ENCODE measurements at regions not wholly inside any gene's neighbourhood (a gene's known extent, or its start where the extent isn't known, plus 50 kb on each side); places are given as distances from the start of the nearest gene placed in this dataset.

- intact Hi-C loops (cut with micrococcal nuclease; ENCODE audit: unreplicated experiment), result no loop called here
These were observed 229.1 kb upstream of the APCDD1 start for GRCh38 chr18:10225300-10225699.

GRCh38 chr18:10226971-10227370, 227.5 kb upstream of the APCDD1 start:
- CTCF ChIA-PET, result no interaction called here
- Histone ChIP-seq H3K9me3 (ENCODE audit: control insufficient read depth, insufficient read depth, low read depth, low read length) (no peaks in the 10 kb centered on the region), H3K27ac (ENCODE audit: low read length) (no peak overlapping the region), H3K4me3 (ENCODE audit: low read depth in 2 of 2, low read length in 2 of 2) (no peak overlapping the region), H3K27me3 (ENCODE audit: control insufficient read depth, insufficient read depth, low read length) (no peaks in the 10 kb centered on the region), H3K4me1 (ENCODE audit: control insufficient read depth, insufficient read depth, low read length) (no peaks in the 10 kb centered on the region), H3K36me3 (ENCODE audit: control insufficient read depth, insufficient read depth, low read length) (no peaks in the 10 kb centered on the region)
- ATAC-seq (no peak), DNase-seq (ENCODE audit: low read depth, low spot score) (no peak)
- in situ Hi-C loops (cut with HindIII; ENCODE audit: low pct_unique_long_range_greater_than_20kb, low sequenced_read_pairs), result no loop called here
- TF ChIP-seq CTCF (IDR thresholded peaks at IDR 0.05) (no peak), SIN3A (IDR thresholded peaks at IDR 0.05; ENCODE audit: borderline replicate concordance, insufficient read depth, low read depth, low read length) (no peak)
- intact Hi-C loops (cut with micrococcal nuclease; ENCODE audit: unreplicated experiment), result no loop called here
- no TSS peak for BruUV-seq (replicated peaks)
- POLR2A ChIA-PET, result no interaction called here

More at GRCh38 chr18:10225300-10225699, 229.1 kb upstream of the APCDD1 start:
- H3K27me3 ChIP-seq (ENCODE audit: control insufficient read depth, insufficient read depth, low read length), result no peaks in the 10 kb centered on the region
- in situ Hi-C loops (cut with HindIII; ENCODE audit: low pct_unique_long_range_greater_than_20kb, low sequenced_read_pairs), result no loop called here
- H3K36me3 ChIP-seq (ENCODE audit: control insufficient read depth, insufficient read depth, low read length), result no peaks in the 10 kb centered on the region
- ChIA-PET CTCF (no interaction called here), POLR2A (no interaction called here)
- DNase-seq (ENCODE audit: low read depth, low spot score) (no peak), ATAC-seq (no peak)
- no TSS peak for BruUV-seq (replicated peaks)
- H3K4me3 ChIP-seq (ENCODE audit: low read depth in 2 of 2, low read length in 2 of 2), result no peak overlapping the region
- TF ChIP-seq REST (IDR thresholded peaks at IDR 0.05; ENCODE audit: insufficient read depth in 1 of 2, low read depth in 2 of 2, low read length in 1 of 2) (no peak), SIN3A (IDR thresholded peaks at IDR 0.05; ENCODE audit: borderline replicate concordance, insufficient read depth, low read depth, low read length) (no peak), TCF7L2 (IDR thresholded peaks at IDR 0.05; ENCODE audit: low read depth, low read length) (no peak), POLR2AphosphoS5 (IDR thresholded peaks at IDR 0.05; ENCODE audit: low read depth, low read length) (no peak), CTCF (IDR thresholded peaks at IDR 0.05) (no peak)
- no peaks in the 10 kb centered on the region for H3K4me1 ChIP-seq (ENCODE audit: control insufficient read depth, insufficient read depth, low read length)
- no peaks in the 10 kb centered on the region for H3K9me3 ChIP-seq (ENCODE audit: control insufficient read depth, insufficient read depth, low read depth, low read length)
- H3K27ac ChIP-seq (ENCODE audit: low read length), result no peak overlapping the region

GRCh38 chr18:10228326-10228725, 226.1 kb upstream of the APCDD1 start:
- Histone ChIP-seq H3K27ac (ENCODE audit: low read length) (no peak overlapping the region), H3K36me3 (ENCODE audit: control insufficient read depth, insufficient read depth, low read length) (no peaks in the 10 kb centered on the region), H3K9me3 (ENCODE audit: control insufficient read depth, insufficient read depth, low read depth, low read length) (no peaks in the 10 kb centered on the region), H3K4me3 (ENCODE audit: low read depth in 2 of 2, low read length in 2 of 2) (no peak overlapping the region), H3K4me1 (ENCODE audit: control insufficient read depth, insufficient read depth, low read length) (no peaks in the 10 kb centered on the region), H3K27me3 (ENCODE audit: control insufficient read depth, insufficient read depth, low read length) (no peaks in the 10 kb centered on the region)
- DNase-seq (ENCODE audit: low read depth, low spot score) (no peak), ATAC-seq (no peak)
- CTCF ChIA-PET, result no interaction called here
- POLR2A ChIA-PET, result no interaction called here
- intact Hi-C loops (cut with micrococcal nuclease; ENCODE audit: unreplicated experiment) (no loop called here), in situ Hi-C loops (cut with HindIII; ENCODE audit: low pct_unique_long_range_greater_than_20kb, low sequenced_read_pairs) (no loop called here)
- no peak for TF ChIP-seq POLR2AphosphoS5 (IDR thresholded peaks at IDR 0.05; ENCODE audit: low read depth, low read length)
- TF ChIP-seq REST (IDR thresholded peaks at IDR 0.05; ENCODE audit: insufficient read depth in 1 of 2, low read depth in 2 of 2, low read length in 1 of 2), result no peak
- TF ChIP-seq TCF7L2 (IDR thresholded peaks at IDR 0.05; ENCODE audit: low read depth, low read length), result no peak
- no peak for TF ChIP-seq CTCF (IDR thresholded peaks at IDR 0.05)
- no peak for TF ChIP-seq SIN3A (IDR thresholded peaks at IDR 0.05; ENCODE audit: borderline replicate concordance, insufficient read depth, low read depth, low read length)
- BruUV-seq (replicated peaks), result no TSS peak

Data from Panc1 (cell line).